Spleen (tissue), 11 donors: ENCODE measurements at regions not wholly inside any gene's neighbourhood (a gene's known extent, or its start where the extent isn't known, plus 50 kb on each side); places are given as distances from the start of the nearest gene placed in this dataset.

Experiments used
- DNase-seq: peaks from one replicate; pipeline ENCODE4 v3.0.0-alpha.2; 2020
- H3K27ac ChIP-seq, 8 donors: fragments of 200-600 bp; sonication (generic) in 7 of 8; 1 replicate in 4 of 8; 2 replicates in 4 of 8; pipeline versions ENCODE4 v1.5.0 to v1.8.0; 2016 to 2021; ENCODE audit warnings: inconsistent platforms in 4 of 8, mild to moderate bottlenecking in 4 of 8, moderate library complexity in 1 of 8
- H3K27me3 ChIP-seq, 7 donors: fragments of 200-600 bp; sonication (generic) in 6 of 7; replicated peaks in 1 of 7; 1 replicate in 4 of 7; 2 replicates in 3 of 7; pipeline versions ENCODE4 v1.5.0 to v1.8.0; 2016 to 2021; ENCODE audit warnings: inconsistent platforms in 3 of 7, mild to moderate bottlenecking in 1 of 7
- H3K36me3 ChIP-seq, 6 donors: fragments of 200-600 bp; sonication (generic) in 5 of 6; 1 replicate in 4 of 6; 2 replicates in 2 of 6; pipeline versions ENCODE4 v1.5.0 to v1.8.0; 2016 to 2021; ENCODE audit warnings: inconsistent platforms in 2 of 6
- H3K4me1 ChIP-seq, 6 donors: fragments of 200-600 bp; sonication (generic) in 5 of 6; 1 replicate in 3 of 6; 2 replicates in 3 of 6; pipeline versions ENCODE4 v1.5.0 to v1.8.0; 2016 to 2021; ENCODE audit warnings: inconsistent platforms in 3 of 6
- H3K4me3 ChIP-seq, 8 donors: fragments of 200-600 bp; sonication (generic) in 7 of 8; 1 replicate in 4 of 8; 2 replicates in 4 of 8; pipeline versions ENCODE4 v1.5.0 to v1.8.0; 2016 to 2021; ENCODE audit warnings: inconsistent platforms in 4 of 8, mild to moderate bottlenecking in 4 of 8, moderate library complexity in 2 of 8
- H3K9me3 ChIP-seq, 8 donors: fragments of 200-600 bp; sonication (generic) in 7 of 8; 1 replicate in 4 of 8; 2 replicates in 4 of 8; pipeline versions ENCODE4 v1.5.0 to v1.8.0; 2016 to 2021; ENCODE audit warnings: inconsistent platforms in 4 of 8
- POLR2A ChIP-seq, 3 donors: fragments of 450-650 bp; IDR thresholded peaks; one replicate each; pipeline ENCODE4 v1.5.1; 2017; ENCODE audit warnings: antibody characterized with exemption in 3 of 3, mild to moderate bottlenecking in 1 of 3
- POLR2AphosphoS5 ChIP-seq, 3 donors: sonication (generic); formaldehyde crosslinking; IDR thresholded peaks; one replicate each; pipeline ENCODE4 v1.5.1; 2017; ENCODE audit warnings: antibody characterized with exemption in 3 of 3
- WGBS, 5 donors: extraction: QIAGEN DNeasy Blood & Tissue Kit in 3 of 5; methylation state at CpG; one replicate each; pipeline versions ENCODE4 v1.1.5 to v1.1.7; 2013 to 2018; 5-methylcytosine and 5-hydroxymethylcytosine counted together
- intact Hi-C: fragments of 100-400 bp; cut with DNase I; formaldehyde crosslinking; loops from one replicate; pipeline ENCODE4 v1.15.0; 2023; ENCODE audit warnings: low total_unique reads
- TF ChIP-seq, protein P1 (sequence below), 11 experiments: fragments of 200-600 bp in 7 of 11; fragments of 450-650 bp in 4 of 11; sonication (generic) in 4 of 11; IDR thresholded peaks in 8 of 11; conservative IDR thresholded peaks in 3 of 11; 1 replicate in 7 of 11; 2 replicates in 4 of 11; pipeline versions ENCODE4 v1.4.0 to v1.8.0; 2016 to 2021; ENCODE audit warnings: antibody characterized with exemption in 11 of 11, inconsistent platforms in 4 of 11, mild to moderate bottlenecking in 1 of 11
- donor health status: healthy with polysubstance abuse.
- donor health status: DM: no; HTN: no; CAD: no; lungs with moderate emphysema.
- donor health status: DM: no; HTN: no; CAD: no.
- donor health status: Bipolar disorder and iron deficiency.
- donor health status: healthy.
- donor health status: DM: no; HTN: no; CAD: no.
- donor health status: DM: yes; HTN: yes; CAD: no.

- no peak overlapping the region for H3K4me3 ChIP-seq
- DNase-seq, result no peak
- H3K27ac ChIP-seq, result no peak overlapping the region
- TF ChIP-seq POLR2AphosphoS5 (IDR thresholded peaks at IDR 0.05), result no peak
- TF ChIP-seq, protein P1, sequence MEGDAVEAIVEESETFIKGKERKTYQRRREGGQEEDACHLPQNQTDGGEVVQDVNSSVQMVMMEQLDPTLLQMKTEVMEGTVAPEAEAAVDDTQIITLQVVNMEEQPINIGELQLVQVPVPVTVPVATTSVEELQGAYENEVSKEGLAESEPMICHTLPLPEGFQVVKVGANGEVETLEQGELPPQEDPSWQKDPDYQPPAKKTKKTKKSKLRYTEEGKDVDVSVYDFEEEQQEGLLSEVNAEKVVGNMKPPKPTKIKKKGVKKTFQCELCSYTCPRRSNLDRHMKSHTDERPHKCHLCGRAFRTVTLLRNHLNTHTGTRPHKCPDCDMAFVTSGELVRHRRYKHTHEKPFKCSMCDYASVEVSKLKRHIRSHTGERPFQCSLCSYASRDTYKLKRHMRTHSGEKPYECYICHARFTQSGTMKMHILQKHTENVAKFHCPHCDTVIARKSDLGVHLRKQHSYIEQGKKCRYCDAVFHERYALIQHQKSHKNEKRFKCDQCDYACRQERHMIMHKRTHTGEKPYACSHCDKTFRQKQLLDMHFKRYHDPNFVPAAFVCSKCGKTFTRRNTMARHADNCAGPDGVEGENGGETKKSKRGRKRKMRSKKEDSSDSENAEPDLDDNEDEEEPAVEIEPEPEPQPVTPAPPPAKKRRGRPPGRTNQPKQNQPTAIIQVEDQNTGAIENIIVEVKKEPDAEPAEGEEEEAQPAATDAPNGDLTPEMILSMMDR (IDR thresholded peaks at IDR 0.05 in 8 of 11, conservative IDR thresholded peaks at IDR 0.05 in 3 of 11), result no peak
- TF ChIP-seq POLR2A (IDR thresholded peaks at IDR 0.05), result no peak
- H3K27me3 ChIP-seq, result no peaks in the 10 kb centered on the region
- H3K9me3 ChIP-seq, result peaks cover 3 to 40% (median 32%) of the 10 kb centered on the region in 8 donors
- intact Hi-C loops, result no loop called here
- no peaks in the 10 kb centered on the region for H3K36me3 ChIP-seq
- H3K4me1 ChIP-seq, result no peaks in the 10 kb centered on the region
These were observed 425.5 kb downstream of the NUF2 start for GRCh38 chr1:163747261-163747660.

GRCh38 chr1:163747855-163748254 is 426.1 kb downstream of the NUF2 start:
- WGBS, 5 donors, result 0 to 86% (median 39%) methylated on average over 1 of the region's 1 CpG
- Histone ChIP-seq H3K27me3 (no peaks in the 10 kb centered on the region), H3K4me1 (no peaks in the 10 kb centered on the region), H3K4me3 (no peak overlapping the region), H3K27ac (no peak overlapping the region), H3K36me3 (no peaks in the 10 kb centered on the region), H3K9me3 (peaks cover 3 to 34% (median 26%) of the 10 kb centered on the region in 8 donors)
- DNase-seq, result no peak
- intact Hi-C loops, result no loop called here
- TF ChIP-seq POLR2A (IDR thresholded peaks at IDR 0.05) (no peak), POLR2AphosphoS5 (IDR thresholded peaks at IDR 0.05) (no peak)
- TF ChIP-seq, protein P1 (IDR thresholded peaks at IDR 0.05 in 8 of 11, conservative IDR thresholded peaks at IDR 0.05 in 3 of 11), result no peak

- TF ChIP-seq POLR2A (IDR thresholded peaks at IDR 0.05) (no peak), POLR2AphosphoS5 (IDR thresholded peaks at IDR 0.05) (no peak)
- TF ChIP-seq, protein P1 (IDR thresholded peaks at IDR 0.05 in 8 of 11, conservative IDR thresholded peaks at IDR 0.05 in 3 of 11), result no peak
- WGBS, 5 donors, result 76 to 93% (median 90%) methylated on average over 3 of the region's 3 CpGs
- H3K36me3 ChIP-seq, result no peaks in the 10 kb centered on the region
- no peaks in the 10 kb centered on the region for H3K4me1 ChIP-seq
- H3K27ac ChIP-seq, result no peak overlapping the region
- H3K27me3 ChIP-seq, result no peaks in the 10 kb centered on the region
- intact Hi-C loops, result no loop called here
- H3K4me3 ChIP-seq, result no peak overlapping the region
- no peak for DNase-seq
- H3K9me3 ChIP-seq, result peaks cover 0 to 32% (median 6%) of the 10 kb centered on the region in 8 donors
These were observed 437.4 kb downstream of the NUF2 start for GRCh38 chr1:163758977-163759670.

- intact Hi-C loops, result no loop called here
- no peaks in the 10 kb centered on the region for H3K36me3 ChIP-seq
- DNase-seq, result no peak
- no peak overlapping the region for H3K4me3 ChIP-seq
- TF ChIP-seq, protein P1 (IDR thresholded peaks at IDR 0.05 in 8 of 11, conservative IDR thresholded peaks at IDR 0.05 in 3 of 11), result no peak
- no peak for TF ChIP-seq POLR2AphosphoS5 (IDR thresholded peaks at IDR 0.05)
- WGBS, 5 donors, result 26 to 78% (median 52%) methylated on average over 3 of the region's 3 CpGs
- no peaks in the 10 kb centered on the region for H3K27me3 ChIP-seq
- H3K4me1 ChIP-seq, result no peaks in the 10 kb centered on the region
- H3K9me3 ChIP-seq, result peaks cover 0 to 26% (median 4%) of the 10 kb centered on the region in 8 donors
- H3K27ac ChIP-seq, result no peak overlapping the region
These were observed 440.1 kb downstream of the NUF2 start for GRCh38 chr1:163761898-163762297.
